Astrocyte (in vitro differentiated cells and primary cell): ENCODE measurements at regions not wholly inside any gene's neighbourhood (a gene's known extent, or its start where the extent isn't known, plus 50 kb on each side); places are given as distances from the start of the nearest gene placed in this dataset.

Experiments
- DNase-seq: peaks from one replicate; pipeline ENCODE4 v3.0.0-alpha.2; 2010; ENCODE audit warnings: low read depth
- FAIRE-seq: peaks from 2 replicates; lab custom pipeline; 2011; peaks lifted over from hg19 to GRCh38; lab: Jason Lieb, UNC
- H2AFZ ChIP-seq: 2 replicates; pipeline ENCODE4 v1.6.0; 2012; ENCODE audit warnings: low read depth, low read length, inconsistent platforms
- H3K27ac ChIP-seq: 2 replicates; pipeline ENCODE4 v1.5.1; 2011; ENCODE audit warnings: low read depth, low read length, inconsistent platforms
- H3K27me3 ChIP-seq: 2 replicates; pipeline ENCODE4 v1.6.0; 2011; ENCODE audit warnings: low read length, inconsistent platforms; ENCODE audit not compliant: insufficient read depth
- H3K36me3 ChIP-seq: 2 replicates; pipeline ENCODE4 v1.5.1; 2011; ENCODE audit warnings: low read length, inconsistent platforms; ENCODE audit not compliant: insufficient read depth
- H3K4me1 ChIP-seq: 2 replicates; pipeline ENCODE4 v1.5.1; 2011; ENCODE audit warnings: low read length, inconsistent platforms; ENCODE audit not compliant: insufficient read depth
- H3K4me2 ChIP-seq: 2 replicates; pipeline ENCODE4 v1.6.0; 2012; ENCODE audit warnings: low read length, inconsistent platforms
- H3K4me3 ChIP-seq: 2 replicates; pipeline ENCODE4 v1.5.1; 2011; ENCODE audit warnings: low read depth, mild to moderate bottlenecking, low read length, inconsistent platforms; ENCODE audit not compliant: insufficient read depth
- H3K79me2 ChIP-seq: 2 replicates; pipeline ENCODE4 v1.6.0; 2012; ENCODE audit warnings: mild to moderate bottlenecking, low read length, inconsistent platforms; ENCODE audit not compliant: insufficient read depth
- H3K9ac ChIP-seq: 2 replicates; pipeline ENCODE4 v1.6.0; 2012; ENCODE audit warnings: mild to moderate bottlenecking, low read length, inconsistent platforms
- H3K9me3 ChIP-seq: 2 replicates; pipeline ENCODE4 v1.5.1; 2012; ENCODE audit warnings: low read depth, mild to moderate bottlenecking, low read length, inconsistent platforms; ENCODE audit not compliant: insufficient read depth
- H4K20me1 ChIP-seq: 2 replicates; pipeline ENCODE4 v1.6.0; 2012; ENCODE audit warnings: low read length, inconsistent platforms; ENCODE audit not compliant: insufficient read depth
- H3K27ac Mint-ChIP-seq: one replicate; pipeline ENCODE4 v1.8.0; 2021; ENCODE audit warnings: mild to moderate bottlenecking, mixed read lengths; ENCODE audit not compliant: unreplicated experiment
- H3K27me3 Mint-ChIP-seq: one replicate; pipeline ENCODE4 v1.8.0; 2021; ENCODE audit warnings: low read depth, mixed read lengths; ENCODE audit not compliant: unreplicated experiment
- H3K36me3 Mint-ChIP-seq: one replicate; pipeline ENCODE4 v1.8.0; 2021; ENCODE audit warnings: low read depth, mixed read lengths; ENCODE audit not compliant: unreplicated experiment
- H3K4me1 Mint-ChIP-seq: one replicate; pipeline ENCODE4 v1.8.0; 2021; ENCODE audit warnings: low read depth, mixed read lengths; ENCODE audit not compliant: unreplicated experiment
- H3K4me3 Mint-ChIP-seq: one replicate; pipeline ENCODE4 v1.8.0; 2021; ENCODE audit warnings: mild to moderate bottlenecking, moderate library complexity, mixed read lengths; ENCODE audit not compliant: unreplicated experiment
- H3K9me3 Mint-ChIP-seq: one replicate; pipeline ENCODE4 v1.8.0; 2021; ENCODE audit warnings: mild to moderate bottlenecking, mixed read lengths; ENCODE audit not compliant: unreplicated experiment
- EZH2 ChIP-seq: IDR thresholded peaks from 2 replicates; pipeline ENCODE4 v1.6.1; 2012; ENCODE audit warnings: mild to moderate bottlenecking, low read length, inconsistent platforms; ENCODE audit not compliant: insufficient read depth
- TF ChIP-seq, protein P1 (sequence below): IDR thresholded peaks from 2 replicates; pipeline ENCODE4 v1.5.1; 2011; ENCODE audit warnings: low read depth, mild to moderate bottlenecking, inconsistent platforms, low read length, moderate library complexity; ENCODE audit not compliant: insufficient read depth

DNA sequence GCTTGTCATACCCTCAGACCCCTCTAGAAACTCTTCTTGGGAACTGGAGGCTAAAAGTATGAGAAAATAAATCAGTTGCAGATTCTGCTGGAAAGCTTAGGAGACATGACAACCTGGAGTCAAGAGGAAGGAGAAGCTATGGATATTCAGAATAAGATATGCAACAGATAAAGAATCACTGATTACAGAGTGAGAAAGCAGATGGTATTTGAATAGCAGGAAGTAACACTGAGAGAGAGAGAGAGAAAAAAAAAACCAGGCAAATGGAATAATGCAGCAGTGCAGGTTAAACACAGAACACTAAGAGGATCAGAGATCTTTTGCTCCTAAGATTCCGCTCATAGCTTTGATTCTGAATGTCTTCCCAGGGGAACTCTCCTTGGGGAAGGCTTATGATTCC lies 1284.1 kb upstream of the NXPH2 start:
- DNase-seq (no peak), FAIRE-seq (no peak)
- no peak overlapping the region for H3K27ac ChIP-seq
- no peaks in the 10 kb centered on the region for H3K9me3 ChIP-seq
- no peaks in the 10 kb centered on the region for H3K27me3 Mint-ChIP-seq
- H3K9me3 Mint-ChIP-seq, result no peaks in the 10 kb centered on the region
- H3K4me3 Mint-ChIP-seq, result no peak overlapping the region
- H3K4me2 ChIP-seq, result no peak overlapping the region
- no peaks in the 10 kb centered on the region for H3K36me3 ChIP-seq
- TF ChIP-seq, protein P1, sequence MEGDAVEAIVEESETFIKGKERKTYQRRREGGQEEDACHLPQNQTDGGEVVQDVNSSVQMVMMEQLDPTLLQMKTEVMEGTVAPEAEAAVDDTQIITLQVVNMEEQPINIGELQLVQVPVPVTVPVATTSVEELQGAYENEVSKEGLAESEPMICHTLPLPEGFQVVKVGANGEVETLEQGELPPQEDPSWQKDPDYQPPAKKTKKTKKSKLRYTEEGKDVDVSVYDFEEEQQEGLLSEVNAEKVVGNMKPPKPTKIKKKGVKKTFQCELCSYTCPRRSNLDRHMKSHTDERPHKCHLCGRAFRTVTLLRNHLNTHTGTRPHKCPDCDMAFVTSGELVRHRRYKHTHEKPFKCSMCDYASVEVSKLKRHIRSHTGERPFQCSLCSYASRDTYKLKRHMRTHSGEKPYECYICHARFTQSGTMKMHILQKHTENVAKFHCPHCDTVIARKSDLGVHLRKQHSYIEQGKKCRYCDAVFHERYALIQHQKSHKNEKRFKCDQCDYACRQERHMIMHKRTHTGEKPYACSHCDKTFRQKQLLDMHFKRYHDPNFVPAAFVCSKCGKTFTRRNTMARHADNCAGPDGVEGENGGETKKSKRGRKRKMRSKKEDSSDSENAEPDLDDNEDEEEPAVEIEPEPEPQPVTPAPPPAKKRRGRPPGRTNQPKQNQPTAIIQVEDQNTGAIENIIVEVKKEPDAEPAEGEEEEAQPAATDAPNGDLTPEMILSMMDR, result no peak
- TF ChIP-seq EZH2, result no peak
- H3K4me1 Mint-ChIP-seq, result no peaks in the 10 kb centered on the region
- H3K4me3 ChIP-seq, result no peak overlapping the region
- no peaks in the 10 kb centered on the region for H3K36me3 Mint-ChIP-seq
- no peaks in the 10 kb centered on the region for H3K79me2 ChIP-seq
- no peak overlapping the region for H3K27ac Mint-ChIP-seq
- no peak overlapping the region for H3K9ac ChIP-seq
- H4K20me1 ChIP-seq, result no peaks in the 10 kb centered on the region
- no peak overlapping the region for H2AFZ ChIP-seq
- H3K27me3 ChIP-seq, result no peaks in the 10 kb centered on the region
- no peaks in the 10 kb centered on the region for H3K4me1 ChIP-seq

DNA sequence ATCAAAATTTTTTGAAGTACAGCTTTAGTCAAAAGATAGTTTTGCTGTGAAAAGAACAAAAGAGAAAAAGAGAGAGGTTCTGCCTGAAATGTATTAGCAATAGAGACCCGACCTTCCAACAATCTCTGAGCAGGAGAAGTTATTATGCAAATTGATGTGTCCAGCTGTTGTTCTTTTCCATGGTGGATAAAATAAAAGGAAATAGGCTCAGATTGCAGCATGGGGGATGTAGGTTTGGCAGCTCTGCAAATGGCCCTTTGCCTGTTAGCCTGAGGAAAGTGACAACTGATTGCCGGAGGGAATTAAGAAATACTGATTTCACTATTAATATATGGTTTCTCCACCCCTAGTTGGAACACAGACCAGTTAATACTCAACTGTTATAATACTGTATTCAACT lies 1283.2 kb upstream of the NXPH2 start:
- Histone ChIP-seq H2AFZ (no peak overlapping the region), H3K79me2 (no peaks in the 10 kb centered on the region)
- H3K27ac Mint-ChIP-seq, result no peak overlapping the region

DNA sequence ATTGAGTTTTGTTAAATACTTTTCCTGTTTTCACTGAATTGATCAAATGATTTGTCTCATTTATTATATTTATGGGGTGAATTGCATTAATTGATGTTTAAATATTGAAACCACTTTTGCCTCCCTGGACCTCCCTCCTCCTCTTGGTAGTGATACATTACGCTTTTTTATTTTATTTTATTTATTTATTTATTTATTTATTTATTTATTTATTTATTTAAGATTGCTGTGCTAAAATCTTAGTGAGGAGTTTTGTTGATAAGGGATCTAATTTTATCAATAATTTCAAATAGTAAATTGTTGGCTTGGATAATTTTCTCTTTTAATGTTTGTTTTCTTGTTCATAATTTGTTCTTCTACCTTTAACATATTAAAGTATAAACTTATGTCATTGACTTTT lies 1281.0 kb upstream of the NXPH2 start:
- no peak overlapping the region for H3K4me2 ChIP-seq
- no peak overlapping the region for H3K27ac Mint-ChIP-seq
- no peak overlapping the region for H3K27ac ChIP-seq
- no peaks in the 10 kb centered on the region for H3K79me2 ChIP-seq
- no peaks in the 10 kb centered on the region for H3K4me1 Mint-ChIP-seq
- H3K4me3 ChIP-seq, result no peak overlapping the region
- no peak overlapping the region for H2AFZ ChIP-seq
- no peak overlapping the region for H3K4me3 Mint-ChIP-seq
- TF ChIP-seq, protein P1, result no peak
- TF ChIP-seq EZH2, result no peak
- FAIRE-seq (no peak), DNase-seq (no peak)
- H3K36me3 Mint-ChIP-seq, result no peaks in the 10 kb centered on the region
- no peaks in the 10 kb centered on the region for H3K9me3 ChIP-seq
- H3K9ac ChIP-seq, result no peak overlapping the region
- no peaks in the 10 kb centered on the region for H3K27me3 ChIP-seq
- H3K9me3 Mint-ChIP-seq, result no peaks in the 10 kb centered on the region
- no peaks in the 10 kb centered on the region for H3K27me3 Mint-ChIP-seq
- no peaks in the 10 kb centered on the region for H3K4me1 ChIP-seq
- no peaks in the 10 kb centered on the region for H3K36me3 ChIP-seq
- H4K20me1 ChIP-seq, result no peaks in the 10 kb centered on the region

More for the DNA sequence above, 1283.2 kb upstream of the NXPH2 start:
- TF ChIP-seq, protein P1, result no peak
- no peak for TF ChIP-seq EZH2
- no peaks in the 10 kb centered on the region for H3K9me3 Mint-ChIP-seq
- no peaks in the 10 kb centered on the region for H3K4me1 ChIP-seq
- no peak overlapping the region for H3K27ac ChIP-seq
- H3K4me3 ChIP-seq, result no peak overlapping the region
- H3K27me3 Mint-ChIP-seq, result no peaks in the 10 kb centered on the region
- no peak overlapping the region for H3K9ac ChIP-seq
- no peaks in the 10 kb centered on the region for H4K20me1 ChIP-seq
- H3K36me3 Mint-ChIP-seq, result no peaks in the 10 kb centered on the region
- no peaks in the 10 kb centered on the region for H3K27me3 ChIP-seq
- no peak overlapping the region for H3K4me2 ChIP-seq
- no peak overlapping the region for H3K4me3 Mint-ChIP-seq
- DNase-seq, result no peak
- no peaks in the 10 kb centered on the region for H3K9me3 ChIP-seq
- H3K36me3 ChIP-seq, result no peaks in the 10 kb centered on the region
- H3K4me1 Mint-ChIP-seq, result no peaks in the 10 kb centered on the region
- FAIRE-seq, result no peak
